ENCODE measurements at regions not wholly inside any gene's neighbourhood (a gene's known extent, or its start where the extent isn't known, plus 50 kb on each side); places are given as distances from the start of the nearest gene placed in this dataset.

DNA sequence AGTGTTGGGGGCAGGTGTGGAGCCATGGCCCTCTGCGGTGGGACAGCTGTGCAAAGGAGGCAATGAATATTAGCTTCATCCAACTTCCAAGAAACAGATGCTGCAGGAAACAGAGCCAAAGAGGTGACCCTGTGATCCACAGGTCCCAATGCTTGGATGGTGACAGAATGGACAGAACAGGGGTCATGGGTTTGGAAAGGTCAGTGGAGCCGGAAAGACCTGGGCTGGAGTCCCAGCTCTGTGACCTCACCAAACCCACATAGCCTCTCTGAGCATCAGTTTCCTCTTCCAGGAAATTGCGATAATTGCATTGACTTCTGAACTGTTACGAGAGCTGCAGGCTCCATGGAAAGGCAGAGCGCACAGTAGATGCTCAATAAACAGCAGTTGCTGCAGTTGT is 110.2 kb upstream of the GSC start:
- H3K27me3 ChIP-seq: no peaks in the 10 kb centered on the region
- no peaks in the 10 kb centered on the region for H3K36me3 ChIP-seq
- no peak overlapping the region for H3K27ac ChIP-seq
- no peaks in the 10 kb centered on the region for H3K4me1 ChIP-seq
- ATAC-seq (no peak), DNase-seq (peak in 1 of 3 donors; percentile 5)
- no peaks in the 10 kb centered on the region for H3K9me3 ChIP-seq
- no peak for TF ChIP-seq POLR2A (IDR thresholded peaks at IDR 0.05)
- TF ChIP-seq, protein P1, sequence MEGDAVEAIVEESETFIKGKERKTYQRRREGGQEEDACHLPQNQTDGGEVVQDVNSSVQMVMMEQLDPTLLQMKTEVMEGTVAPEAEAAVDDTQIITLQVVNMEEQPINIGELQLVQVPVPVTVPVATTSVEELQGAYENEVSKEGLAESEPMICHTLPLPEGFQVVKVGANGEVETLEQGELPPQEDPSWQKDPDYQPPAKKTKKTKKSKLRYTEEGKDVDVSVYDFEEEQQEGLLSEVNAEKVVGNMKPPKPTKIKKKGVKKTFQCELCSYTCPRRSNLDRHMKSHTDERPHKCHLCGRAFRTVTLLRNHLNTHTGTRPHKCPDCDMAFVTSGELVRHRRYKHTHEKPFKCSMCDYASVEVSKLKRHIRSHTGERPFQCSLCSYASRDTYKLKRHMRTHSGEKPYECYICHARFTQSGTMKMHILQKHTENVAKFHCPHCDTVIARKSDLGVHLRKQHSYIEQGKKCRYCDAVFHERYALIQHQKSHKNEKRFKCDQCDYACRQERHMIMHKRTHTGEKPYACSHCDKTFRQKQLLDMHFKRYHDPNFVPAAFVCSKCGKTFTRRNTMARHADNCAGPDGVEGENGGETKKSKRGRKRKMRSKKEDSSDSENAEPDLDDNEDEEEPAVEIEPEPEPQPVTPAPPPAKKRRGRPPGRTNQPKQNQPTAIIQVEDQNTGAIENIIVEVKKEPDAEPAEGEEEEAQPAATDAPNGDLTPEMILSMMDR (IDR thresholded peaks at IDR 0.05): no peak
- WGBS (ENCODE audit: insufficient coverage, low coverage, low lambda C conversion rate, missing lambda C conversion rate): 62% methylated on average over 3 of the region's 5 CpGs
- H3K4me3 ChIP-seq: no peak overlapping the region
- intact Hi-C loops (cut with DNase I): no loop called here

DNA sequence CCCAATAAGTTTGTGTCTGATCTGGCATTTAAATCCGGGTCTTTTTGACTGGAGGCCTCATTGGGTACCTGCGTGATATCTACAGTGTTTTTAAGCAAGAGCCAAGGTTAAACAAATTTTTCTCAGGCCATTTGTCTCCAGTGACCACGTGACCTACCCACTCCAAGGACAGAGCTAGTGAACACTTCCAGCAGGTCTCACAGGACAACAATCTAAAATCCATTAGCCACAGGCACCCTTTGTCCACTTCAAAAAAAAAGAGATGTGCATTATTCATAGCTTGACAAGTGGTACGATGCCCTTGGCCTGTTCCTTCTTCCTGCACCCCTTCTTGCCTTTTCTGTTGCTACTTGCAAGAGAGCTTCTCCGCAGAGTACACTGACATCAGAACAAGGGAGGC is 109.6 kb upstream of the GSC start:
- Histone ChIP-seq H3K27ac (no peak overlapping the region), H3K36me3 (no peaks in the 10 kb centered on the region), H3K4me3 (no peak overlapping the region), H3K9me3 (no peaks in the 10 kb centered on the region), H3K27me3 (no peaks in the 10 kb centered on the region), H3K4me1 (no peaks in the 10 kb centered on the region)
- intact Hi-C loops (cut with DNase I): no loop called here
- DNase-seq (no peak), ATAC-seq (no peak)
- TF ChIP-seq, protein P1 (IDR thresholded peaks at IDR 0.05): no peak
- no peak for TF ChIP-seq POLR2A (IDR thresholded peaks at IDR 0.05)
- WGBS (ENCODE audit: insufficient coverage, low coverage, low lambda C conversion rate, missing lambda C conversion rate): 51% methylated on average over 3 of the region's 5 CpGs

- H3K4me3 ChIP-seq: no peak overlapping the region
- no peaks in the 10 kb centered on the region for H3K36me3 ChIP-seq
- TF ChIP-seq, protein P1 (IDR thresholded peaks at IDR 0.05): no peak
- no peak for TF ChIP-seq POLR2A (IDR thresholded peaks at IDR 0.05)
- DNase-seq: no peak
- no peak overlapping the region for H3K27ac ChIP-seq
- intact Hi-C loops (cut with DNase I): no loop called here
- 27% methylated on average over 4 of the region's 4 CpGs for WGBS (ENCODE audit: insufficient coverage, low coverage, low lambda C conversion rate, missing lambda C conversion rate)
- ATAC-seq: no peak
- H3K9me3 ChIP-seq: no peaks in the 10 kb centered on the region
- H3K27me3 ChIP-seq: no peaks in the 10 kb centered on the region
- H3K4me1 ChIP-seq: no peaks in the 10 kb centered on the region
Measured at GRCh38 chr14:94876306-94876705, 106.4 kb upstream of the GSC start.

DNA sequence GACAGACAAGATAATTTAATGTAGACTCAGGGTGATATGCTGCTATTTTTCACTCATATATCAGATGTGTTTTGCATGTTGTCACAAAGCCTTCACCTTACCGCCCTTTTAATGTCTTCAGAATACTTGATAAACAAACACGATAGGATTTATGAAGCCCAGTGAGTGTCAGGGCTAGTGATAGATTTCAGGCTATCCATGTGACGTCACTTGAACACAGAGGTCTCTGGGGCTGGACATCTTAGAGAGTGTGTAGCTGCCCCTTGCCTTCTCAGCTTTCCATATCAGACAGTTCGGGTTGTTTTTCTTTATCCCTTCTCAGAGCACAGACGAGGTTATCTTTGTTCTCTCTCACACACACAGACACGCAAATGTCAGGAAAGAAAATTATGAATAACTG is 105.3 kb upstream of the GSC start:
- WGBS (ENCODE audit: insufficient coverage, low coverage, low lambda C conversion rate, missing lambda C conversion rate): 45% methylated on average over 5 of the region's 6 CpGs
- H3K4me1 ChIP-seq: no peaks in the 10 kb centered on the region
- H3K9me3 ChIP-seq: no peaks in the 10 kb centered on the region
- no peaks in the 10 kb centered on the region for H3K27me3 ChIP-seq
- intact Hi-C loops (cut with DNase I): no loop called here
- TF ChIP-seq, protein P1 (IDR thresholded peaks at IDR 0.05): no peak
- no peak for TF ChIP-seq POLR2A (IDR thresholded peaks at IDR 0.05)
- DNase-seq (no peak), ATAC-seq (no peak)
- no peak overlapping the region for H3K27ac ChIP-seq
- no peaks in the 10 kb centered on the region for H3K36me3 ChIP-seq
- H3K4me3 ChIP-seq: no peak overlapping the region

- no peak for ATAC-seq
Measured at GRCh38 chr14:94868772-94869072, 98.8 kb upstream of the GSC start.

More at GRCh38 chr14:94868772-94869072, 98.8 kb upstream of the GSC start:
- no peak for TF ChIP-seq POLR2A (IDR thresholded peaks at IDR 0.05)
- TF ChIP-seq, protein P1 (IDR thresholded peaks at IDR 0.05): no peak
- no peak for DNase-seq
- H3K4me3 ChIP-seq: no peak overlapping the region
- WGBS (ENCODE audit: insufficient coverage, low coverage, low lambda C conversion rate, missing lambda C conversion rate): 61% methylated on average over 3 of the region's 3 CpGs
- H3K27me3 ChIP-seq: no peaks in the 10 kb centered on the region
- H3K36me3 ChIP-seq: no peaks in the 10 kb centered on the region
- intact Hi-C loops (cut with DNase I): no loop called here
- no peak overlapping the region for H3K27ac ChIP-seq
- H3K9me3 ChIP-seq: no peaks in the 10 kb centered on the region
- H3K4me1 ChIP-seq: no peaks in the 10 kb centered on the region

All from right lobe of liver (tissue), 6 donors.